Uterus (tissue), 3 donors: ENCODE measurements at regions not wholly inside any gene's neighbourhood (a gene's known extent, or its start where the extent isn't known, plus 50 kb on each side); places are given as distances from the start of the nearest gene placed in this dataset.

ENCODE experiments used
- DNase-seq, 2 donors: peaks; one replicate each; pipeline ENCODE4 v3.0.0-alpha.2; 2019 to 2020
- H3K27ac ChIP-seq, 2 donors: fragments of 200-600 bp; sonication (generic); 1 replicate in 1 of 2; 2 replicates in 1 of 2; pipeline ENCODE4 v1.5.1; 2016 to 2018
- H3K27me3 ChIP-seq, 2 donors: fragments of 200-600 bp; sonication (generic); one replicate each; pipeline ENCODE4 v1.5.1; 2018 to 2019; ENCODE audit warnings: control low read depth in 1 of 2
- H3K36me3 ChIP-seq, 2 donors: fragments of 200-600 bp; sonication (generic); one replicate each; pipeline ENCODE4 v1.5.1; 2019; ENCODE audit warnings: control low read depth in 1 of 2
- H3K4me1 ChIP-seq, 2 donors: fragments of 200-600 bp; sonication (generic); one replicate each; pipeline ENCODE4 v1.5.1; 2018 to 2019; ENCODE audit warnings: control low read depth in 1 of 2
- H3K4me3 ChIP-seq, 2 donors: fragments of 200-600 bp; sonication (generic); 1 replicate in 1 of 2; 2 replicates in 1 of 2; pipeline ENCODE4 v1.5.1; 2018 to 2019; ENCODE audit warnings: mild to moderate bottlenecking in 1 of 2
- H3K9me3 ChIP-seq, 2 donors: fragments of 200-600 bp; sonication (generic); one replicate each; pipeline ENCODE4 v1.5.1; 2019; ENCODE audit warnings: control low read depth in 1 of 2
- POLR2A ChIP-seq, 2 donors: fragments of 450-650 bp; IDR thresholded peaks; one replicate each; pipeline ENCODE4 v1.6.1; 2016; ENCODE audit warnings: antibody characterized with exemption in 2 of 2, mild to moderate bottlenecking in 1 of 2, moderate library complexity in 1 of 2
- intact Hi-C: fragments of 100-400 bp; cut with DNase I; formaldehyde crosslinking; loops from one replicate; pipeline ENCODE4 v1.15.1; 2023; ENCODE audit warnings: low total_unique reads
- TF ChIP-seq, protein P1 (sequence below), 4 experiments: fragments of 200-600 bp in 2 of 4; fragments of 450-650 bp in 2 of 4; sonication (generic) in 2 of 4; IDR thresholded peaks; one replicate each; pipeline ENCODE4 v1.5.1; 2016 to 2019; ENCODE audit warnings: antibody characterized with exemption in 4 of 4, mild to moderate bottlenecking in 2 of 4, moderate library complexity in 1 of 4
- donor health status: DM: yes; HTN: yes; CAD: no.

GRCh38 chr6:3646616-3647362 lies 104.7 kb downstream of the PXDC1 start:
- DNase-seq = no peak
- no peak overlapping the region for H3K4me3 ChIP-seq
- no peak for TF ChIP-seq POLR2A (IDR thresholded peaks at IDR 0.05)
- TF ChIP-seq, protein P1, sequence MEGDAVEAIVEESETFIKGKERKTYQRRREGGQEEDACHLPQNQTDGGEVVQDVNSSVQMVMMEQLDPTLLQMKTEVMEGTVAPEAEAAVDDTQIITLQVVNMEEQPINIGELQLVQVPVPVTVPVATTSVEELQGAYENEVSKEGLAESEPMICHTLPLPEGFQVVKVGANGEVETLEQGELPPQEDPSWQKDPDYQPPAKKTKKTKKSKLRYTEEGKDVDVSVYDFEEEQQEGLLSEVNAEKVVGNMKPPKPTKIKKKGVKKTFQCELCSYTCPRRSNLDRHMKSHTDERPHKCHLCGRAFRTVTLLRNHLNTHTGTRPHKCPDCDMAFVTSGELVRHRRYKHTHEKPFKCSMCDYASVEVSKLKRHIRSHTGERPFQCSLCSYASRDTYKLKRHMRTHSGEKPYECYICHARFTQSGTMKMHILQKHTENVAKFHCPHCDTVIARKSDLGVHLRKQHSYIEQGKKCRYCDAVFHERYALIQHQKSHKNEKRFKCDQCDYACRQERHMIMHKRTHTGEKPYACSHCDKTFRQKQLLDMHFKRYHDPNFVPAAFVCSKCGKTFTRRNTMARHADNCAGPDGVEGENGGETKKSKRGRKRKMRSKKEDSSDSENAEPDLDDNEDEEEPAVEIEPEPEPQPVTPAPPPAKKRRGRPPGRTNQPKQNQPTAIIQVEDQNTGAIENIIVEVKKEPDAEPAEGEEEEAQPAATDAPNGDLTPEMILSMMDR (IDR thresholded peaks at IDR 0.05) = no peak
- no peaks in the 10 kb centered on the region for H3K9me3 ChIP-seq
- H3K27me3 ChIP-seq = no peaks in the 10 kb centered on the region
- intact Hi-C loops = no loop called here
- H3K27ac ChIP-seq = no peak overlapping the region
- H3K4me1 ChIP-seq = no peaks in the 10 kb centered on the region
- no peaks in the 10 kb centered on the region for H3K36me3 ChIP-seq

GRCh38 chr6:3644739-3645012 lies 106.8 kb downstream of the PXDC1 start:
- no peaks in the 10 kb centered on the region for H3K4me1 ChIP-seq
- TF ChIP-seq, protein P1 (IDR thresholded peaks at IDR 0.05) = no peak
- no peak for TF ChIP-seq POLR2A (IDR thresholded peaks at IDR 0.05)

DNA sequence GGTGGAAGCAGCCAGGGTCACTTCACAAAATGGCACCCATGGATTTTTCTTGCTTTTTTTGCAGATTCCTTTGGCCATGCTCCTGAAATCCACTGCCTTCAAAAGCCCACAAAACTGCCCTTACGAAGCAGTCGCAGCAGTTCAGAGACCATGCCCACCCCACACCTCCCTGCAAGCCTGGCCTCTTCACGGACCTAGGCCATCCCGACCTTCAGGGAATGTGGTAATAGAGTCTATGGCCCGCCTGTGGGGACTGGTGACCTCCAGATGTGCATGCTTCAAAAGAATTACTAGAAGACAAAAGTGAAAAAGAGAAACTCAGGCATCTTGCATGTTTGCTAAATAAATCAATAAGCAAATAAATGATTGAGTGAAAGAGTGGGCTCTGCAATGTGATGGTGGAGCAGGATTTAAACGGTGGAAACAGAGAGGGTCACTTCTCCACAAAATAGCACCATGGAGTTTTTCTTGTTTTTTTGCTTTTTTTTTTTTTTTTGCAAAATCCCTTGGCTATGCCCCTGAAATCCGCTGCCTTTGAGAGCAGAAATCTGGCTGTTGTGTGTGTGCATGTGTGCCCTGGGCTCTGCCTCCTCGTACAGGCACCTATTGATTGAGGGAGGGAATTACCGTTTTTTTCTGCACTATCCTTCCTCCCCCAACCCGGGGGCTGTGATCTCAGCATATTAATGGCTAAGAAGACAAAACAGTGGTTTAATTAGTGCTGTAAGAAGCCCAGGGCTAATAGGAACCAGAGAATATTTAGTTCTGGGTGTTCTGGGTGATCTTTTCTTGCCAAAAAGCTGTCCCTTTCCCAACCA lies 107.4 kb downstream of the PXDC1 start:
- no peaks in the 10 kb centered on the region for H3K9me3 ChIP-seq
- no peak for DNase-seq
- H3K36me3 ChIP-seq = no peaks in the 10 kb centered on the region
- TF ChIP-seq, protein P1 (IDR thresholded peaks at IDR 0.05) = no peak
- TF ChIP-seq POLR2A (IDR thresholded peaks at IDR 0.05) = no peak
- no peak overlapping the region for H3K4me3 ChIP-seq
- no peak overlapping the region for H3K27ac ChIP-seq
- intact Hi-C loops = no loop called here
- H3K4me1 ChIP-seq = no peaks in the 10 kb centered on the region
- H3K27me3 ChIP-seq = no peaks in the 10 kb centered on the region

More at GRCh38 chr6:3644739-3645012, 106.8 kb downstream of the PXDC1 start:
- H3K36me3 ChIP-seq = no peaks in the 10 kb centered on the region
- no peak overlapping the region for H3K27ac ChIP-seq
- no peak overlapping the region for H3K4me3 ChIP-seq
- no peaks in the 10 kb centered on the region for H3K27me3 ChIP-seq
- H3K9me3 ChIP-seq = no peaks in the 10 kb centered on the region
- intact Hi-C loops = no loop called here
- DNase-seq = no peak

GRCh38 chr6:3640868-3641267 lies 110.6 kb downstream of the PXDC1 start:
- intact Hi-C loops = no loop called here
- Histone ChIP-seq H3K9me3 (no peaks in the 10 kb centered on the region), H3K4me3 (no peak overlapping the region), H3K4me1 (no peaks in the 10 kb centered on the region), H3K27ac (no peak overlapping the region), H3K36me3 (no peaks in the 10 kb centered on the region), H3K27me3 (no peaks in the 10 kb centered on the region)
- TF ChIP-seq POLR2A (IDR thresholded peaks at IDR 0.05) = no peak
- TF ChIP-seq, protein P1 (IDR thresholded peaks at IDR 0.05) = no peak
- no peak for DNase-seq

GRCh38 chr6:3638662-3639061 lies 112.9 kb downstream of the PXDC1 start:
- DNase-seq = no peak
- no peaks in the 10 kb centered on the region for H3K27me3 ChIP-seq
- intact Hi-C loops = no loop called here
- no peaks in the 10 kb centered on the region for H3K36me3 ChIP-seq
- H3K9me3 ChIP-seq = no peaks in the 10 kb centered on the region
- H3K4me3 ChIP-seq = no peak overlapping the region
- no peak overlapping the region for H3K27ac ChIP-seq
- TF ChIP-seq, protein P1 (IDR thresholded peaks at IDR 0.05) = no peak
- no peak for TF ChIP-seq POLR2A (IDR thresholded peaks at IDR 0.05)
- H3K4me1 ChIP-seq = no peaks in the 10 kb centered on the region
